ENCODE measurements at regions not wholly inside any gene's neighbourhood (a gene's known extent, or its start where the extent isn't known, plus 50 kb on each side); places are given as distances from the start of the nearest gene placed in this dataset.
"Not testable (repeated sequence)": the region's sequence is repeated elsewhere in the genome, so short reads cannot be mapped to it uniquely, and the experiment has no call there.

DNA sequence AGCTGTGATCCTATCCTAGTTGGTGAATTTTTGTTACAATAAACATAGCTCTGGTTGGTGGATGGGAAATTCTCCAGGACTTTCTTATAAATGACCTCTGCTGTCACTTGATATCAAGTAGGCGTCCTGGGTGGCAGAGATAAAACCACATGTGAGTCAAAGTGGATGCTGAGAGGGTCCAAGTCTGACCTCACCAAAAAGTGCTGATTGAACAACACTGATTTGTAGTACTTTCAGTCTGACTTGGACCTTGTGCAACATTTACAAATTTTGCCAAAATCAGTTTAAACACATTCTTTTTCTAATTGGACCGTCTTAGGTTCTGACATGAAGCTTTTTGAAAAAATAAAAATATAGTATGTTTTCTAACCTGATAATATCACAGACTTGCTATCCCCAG, 585.6 kb downstream of the GALC start:
- no peak for DNase-seq

- no peak for DNase-seq
Measured at GRCh38 chr14:87405563-87405962, 587.4 kb downstream of the GALC start.

GRCh38 chr14:87397499-87397898, 595.5 kb downstream of the GALC start:
- DNase-seq = no peak

DNA sequence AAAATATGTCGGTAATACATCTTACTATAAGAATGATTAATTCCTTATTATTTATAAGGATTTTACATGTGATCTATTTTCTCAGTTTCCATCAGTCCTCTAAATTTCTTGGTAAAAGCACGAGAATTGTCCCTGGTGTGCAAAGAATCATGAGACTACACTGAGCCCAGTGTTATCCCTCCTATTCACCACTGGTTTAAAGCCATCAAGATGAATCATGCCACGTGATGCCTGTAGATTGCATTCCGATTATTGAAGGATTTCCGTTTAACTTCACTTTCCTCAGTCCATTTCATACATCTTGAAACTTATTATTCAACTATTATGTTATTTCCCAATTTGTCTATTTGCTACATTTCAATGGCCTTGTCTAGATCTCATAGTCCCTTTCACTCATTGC, 601.9 kb downstream of the GALC start:
- DNase-seq = no peak

DNA sequence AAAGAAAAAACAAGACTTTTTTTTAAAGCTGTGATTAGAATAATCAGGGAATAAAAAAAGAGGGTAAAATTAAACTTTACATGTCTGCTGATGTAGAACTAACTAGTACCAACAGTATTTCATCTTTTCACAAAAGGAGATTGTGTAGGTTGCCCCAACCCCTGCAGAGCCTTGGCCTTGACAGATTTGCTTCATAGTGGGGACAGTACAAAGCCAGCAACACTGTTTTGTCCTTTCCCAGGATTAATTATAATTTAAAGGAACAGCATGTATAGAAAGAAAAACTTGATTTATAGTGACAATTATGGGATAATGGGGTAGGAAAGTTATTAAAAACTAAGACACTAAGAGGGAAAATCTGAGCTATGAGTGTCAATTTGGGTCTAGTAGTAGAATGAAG, 604.0 kb downstream of the GALC start:
- no peak for DNase-seq

DNA sequence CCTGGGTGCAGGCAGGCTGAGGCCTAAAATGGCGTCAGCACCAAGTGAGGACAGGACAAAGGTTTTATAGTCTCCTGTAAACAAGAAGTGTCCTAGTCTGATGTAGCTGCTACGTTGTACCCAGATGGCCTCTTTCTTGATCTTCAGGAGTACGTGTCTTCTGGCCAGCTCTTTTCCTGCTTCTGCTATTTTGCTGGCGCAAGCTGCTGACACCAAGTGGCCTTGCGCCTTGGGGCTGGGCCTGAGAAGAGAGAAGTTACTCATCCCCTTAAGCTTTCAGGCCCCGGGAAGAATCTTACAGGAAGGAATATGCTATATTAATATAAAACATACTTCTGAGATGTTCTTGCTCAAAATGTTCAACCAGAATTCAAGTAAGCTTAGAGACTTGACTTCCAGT, 605.2 kb downstream of the GALC start:
- DNase-seq = no peak

DNA sequence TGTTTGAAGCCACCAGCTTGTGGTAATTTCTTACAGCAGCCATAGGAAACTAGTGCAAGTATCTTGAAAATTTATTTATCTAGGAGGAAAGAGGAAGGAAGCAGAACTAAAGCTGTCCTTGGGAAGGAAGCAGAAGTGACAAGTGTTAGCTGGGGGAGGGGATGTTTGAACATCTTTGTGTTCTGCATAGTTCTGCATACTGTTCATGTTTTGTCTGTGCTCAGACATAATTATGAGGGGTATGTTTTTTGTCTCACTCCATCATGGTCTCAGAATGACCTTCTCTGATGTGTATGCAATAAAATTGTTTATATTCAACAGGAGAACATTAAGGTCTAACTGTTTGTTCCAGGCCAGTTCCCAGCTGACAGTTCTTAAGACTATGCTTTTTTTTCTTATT, 606.5 kb downstream of the GALC start:
- DNase-seq = no peak

GRCh38 chr14:87380054-87380453, 612.9 kb downstream of the GALC start:
- DNase-seq = no peak

GRCh38 chr14:87368751-87369150, 624.2 kb downstream of the GALC start:
- DNase-seq = no peak

- DNase-seq = not testable (repeated sequence)
Measured at GRCh38 chr14:87360246-87360645, 632.7 kb downstream of the GALC start.

DNA sequence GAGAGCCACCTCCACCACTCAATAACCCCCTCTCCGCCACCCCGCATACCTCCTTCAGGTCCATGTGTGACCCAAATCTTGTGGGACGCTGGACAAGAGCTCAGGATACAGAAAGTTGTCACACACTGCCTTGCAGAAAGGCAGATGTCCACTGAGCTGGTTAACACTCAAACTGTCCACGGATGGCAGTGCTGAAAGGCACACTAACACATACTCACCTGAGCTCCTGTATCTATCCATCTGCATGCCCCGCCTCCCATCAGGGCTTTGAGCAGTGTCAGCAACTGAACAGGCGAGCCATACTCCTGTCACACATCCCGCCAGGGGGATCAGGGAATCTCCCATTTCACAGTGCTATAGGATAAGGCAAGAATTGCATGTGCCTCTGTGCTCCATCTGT, 642.0 kb downstream of the GALC start:
- DNase-seq = no peak

DNA sequence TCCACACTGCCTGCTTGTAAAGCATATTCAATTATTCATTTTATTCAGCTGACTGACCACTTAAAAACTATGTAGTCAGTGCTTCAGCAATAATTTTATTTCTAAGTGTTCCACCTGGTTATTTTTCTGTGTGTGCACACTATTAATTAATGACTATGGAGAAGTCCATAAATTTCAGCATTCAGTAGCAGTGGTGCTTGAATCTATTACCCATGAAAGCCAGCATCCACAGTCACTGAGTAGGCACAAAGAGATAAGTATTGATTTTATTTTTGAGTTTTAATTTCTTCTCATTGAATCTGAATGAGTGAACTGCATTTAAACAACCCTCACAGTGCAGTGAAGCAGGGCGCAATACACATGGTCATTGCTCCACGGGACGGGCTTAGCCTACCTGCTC, 643.1 kb downstream of the GALC start:
- DNase-seq = no peak

- no peak for DNase-seq
Measured at GRCh38 chr14:87343652-87344051, 649.3 kb downstream of the GALC start.

GRCh38 chr14:87334997-87335685, 657.8 kb downstream of the GALC start:
- DNase-seq = no peak

GRCh38 chr14:87331991-87332390, 661.0 kb downstream of the GALC start:
- no peak for DNase-seq

- no peak for DNase-seq
Measured at GRCh38 chr14:87325741-87326140, 667.2 kb downstream of the GALC start.

DNA sequence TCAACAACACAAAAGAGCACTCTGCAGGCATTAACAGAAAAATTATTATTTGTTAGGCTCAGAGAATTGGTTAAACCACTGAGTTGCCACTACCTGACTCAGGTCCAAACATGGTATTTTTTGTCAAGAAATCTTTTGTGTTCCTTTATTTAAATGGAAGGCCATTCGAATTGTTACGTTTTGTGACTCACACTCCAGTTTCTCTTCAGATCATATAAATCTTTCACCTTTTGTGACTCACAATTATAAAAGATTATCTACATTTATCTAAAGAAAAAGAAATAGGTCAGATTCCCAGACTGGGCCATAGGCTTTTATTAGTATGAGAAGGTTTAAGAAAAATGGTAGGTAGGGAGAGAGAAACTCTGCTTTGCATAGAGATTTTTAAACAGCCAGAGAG, 669.8 kb downstream of the GALC start:
- DNase-seq = no peak

GRCh38 chr14:87321548-87321947, 671.4 kb downstream of the GALC start:
- DNase-seq = no peak

DNA sequence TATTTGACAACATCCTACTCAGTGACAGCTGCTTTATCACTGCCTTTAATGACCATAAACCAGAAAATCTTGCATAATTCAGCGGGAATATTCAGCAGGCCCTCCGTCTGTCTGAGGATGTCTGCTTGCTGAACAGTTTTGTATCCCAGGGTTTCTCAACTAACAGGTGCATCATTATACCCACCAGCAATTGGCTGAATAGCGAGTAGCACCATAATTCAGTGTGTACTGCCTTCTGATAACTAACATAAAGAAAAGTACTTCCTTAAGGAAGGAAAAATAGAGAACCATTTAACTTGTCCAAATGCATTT, 680.1 kb downstream of the GALC start:
- DNase-seq = no peak

- DNase-seq = no peak
Measured at GRCh38 chr14:87312169-87312893, 680.7 kb downstream of the GALC start.

- DNase-seq = no peak
Measured at GRCh38 chr14:87309557-87309956, 683.4 kb downstream of the GALC start.

- DNase-seq = no peak
Measured at GRCh38 chr14:87306409-87307168, 686.4 kb downstream of the GALC start.

GRCh38 chr14:87305345-87305744, 687.6 kb downstream of the GALC start:
- no peak for DNase-seq

DNA sequence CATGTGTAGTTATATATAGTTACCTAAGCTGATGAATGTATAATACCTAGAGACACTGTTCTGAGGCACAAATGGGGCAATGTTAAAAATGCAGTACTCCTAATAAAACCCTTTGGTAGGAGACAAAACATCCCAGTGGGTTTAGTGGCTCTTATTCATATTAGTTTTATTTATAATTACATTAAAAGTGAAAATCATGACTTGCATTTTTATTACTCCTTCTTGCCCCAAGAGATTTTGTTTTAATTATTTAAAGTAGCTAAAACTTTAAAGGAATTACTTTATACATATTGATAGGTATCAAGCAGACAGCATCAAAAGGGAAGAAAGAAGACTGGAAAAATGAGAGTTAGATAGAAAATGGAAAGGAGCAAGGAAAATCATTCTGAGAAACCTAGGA, 688.6 kb downstream of the GALC start:
- DNase-seq = no peak

All from activated CD4-positive, alpha-beta T cell treated with anti-CD3 and anti-CD28 coated beads for 48 hours (primary cell).